RPMI8226 (cell line): ENCODE measurements at regions not wholly inside any gene's neighbourhood (a gene's known extent, or its start where the extent isn't known, plus 50 kb on each side); places are given as distances from the start of the nearest gene placed in this dataset.

Experiments used
- DNase-seq: peaks from one replicate; pipeline ENCODE4 v3.0.0-alpha.2; 2015

GRCh38 chr9:108167136-108167900, 677.7 kb upstream of the KLF4 start:
- no peak for DNase-seq

GRCh38 chr9:108166519-108166918, 677.0 kb upstream of the KLF4 start:
- DNase-seq = no peak

- DNase-seq = no peak
Measured at GRCh38 chr9:108163321-108164005, 673.9 kb upstream of the KLF4 start.

- no peak for DNase-seq
Measured at GRCh38 chr9:108162664-108163063, 673.1 kb upstream of the KLF4 start.

GRCh38 chr9:108161503-108161902, 671.9 kb upstream of the KLF4 start:
- DNase-seq = no peak

- DNase-seq = peak; percentile 29
Measured at GRCh38 chr9:108160706-108161355, 671.3 kb upstream of the KLF4 start.

GRCh38 chr9:108160039-108160438, 670.5 kb upstream of the KLF4 start:
- DNase-seq = no peak

- no peak for DNase-seq
Measured at GRCh38 chr9:108158236-108158995, 668.8 kb upstream of the KLF4 start.

GRCh38 chr9:108156270-108156998, 666.9 kb upstream of the KLF4 start:
- no peak for DNase-seq

- no peak for DNase-seq
Measured at GRCh38 chr9:108153416-108153815, 663.8 kb upstream of the KLF4 start.

- DNase-seq = peak; percentile 6
Measured at GRCh38 chr9:108150736-108151586, 661.4 kb upstream of the KLF4 start.

GRCh38 chr9:108149326-108149725, 659.8 kb upstream of the KLF4 start:
- DNase-seq = peak; percentile 5

GRCh38 chr9:108142504-108143201, 653.1 kb upstream of the KLF4 start:
- DNase-seq = no peak

- no peak for DNase-seq
Measured at GRCh38 chr9:108142142-108142503, 652.6 kb upstream of the KLF4 start.

GRCh38 chr9:108139900-108140299, 650.3 kb upstream of the KLF4 start:
- DNase-seq = no peak

- no peak for DNase-seq
Measured at GRCh38 chr9:108138516-108138915, 648.9 kb upstream of the KLF4 start.

GRCh38 chr9:108136656-108137055, 647.1 kb upstream of the KLF4 start:
- DNase-seq = no peak

GRCh38 chr9:108134486-108135128, 645.0 kb upstream of the KLF4 start:
- DNase-seq = no peak

- no peak for DNase-seq
Measured at GRCh38 chr9:108133680-108134079, 644.1 kb upstream of the KLF4 start.

GRCh38 chr9:108133101-108133500, 643.5 kb upstream of the KLF4 start:
- DNase-seq = no peak
